Heart left ventricle (tissue), 13 donors: ENCODE measurements at regions not wholly inside any gene's neighbourhood (a gene's known extent, or its start where the extent isn't known, plus 50 kb on each side); places are given as distances from the start of the nearest gene placed in this dataset.

Source experiments
- CTCF ChIP-seq, 12 donors: fragments of 200-600 bp; sonication (generic) in 4 of 12; IDR thresholded peaks; one replicate each; pipeline versions ENCODE4 v1.5.0 to v1.8.0; 2018 to 2022; ENCODE audit warnings: antibody characterized with exemption in 12 of 12, mild to moderate bottlenecking in 5 of 12
- POLR2A ChIP-seq, 2 donors: fragments of 450-650 bp; IDR thresholded peaks; one replicate each; pipeline ENCODE4 v1.6.1; 2017; ENCODE audit warnings: antibody characterized with exemption in 2 of 2, mild to moderate bottlenecking in 2 of 2, moderate library complexity in 2 of 2
- donor health status: ischemic (EF 13 %, LVEDD 7.1; RV severe dilation, severe dysfunction).
- donor health status: DM: no; HTN: yes; CAD: no.
- donor health status: DM: no; HTN: no; CAD: no.
- donor health status: ischemic (EF 25% LVEDD 6.9; RV normal size, moderate dysfunction).
- donor health status: ischemic (EF 25% LVEDD 5.7; RV mildly dilated, moderate dysfunction).
- donor health status: ischemic (EF 35%, LVEDD 5.7; RV mildly dilated, moderate dysfunction).
- donor health status: nonischemic (EF 11% LVEDD 7.7; RV severe dilation, severe dysfunction).
- donor health status: DM: yes; HTN: yes; CAD: no.
- donor health status: PGD.
- donor health status: ischemic (EF 29% LVEDD 5.4; RV normal size, mild dysfunction).
- donor health status: nonischemic (EF 23%, LVEDD 6.1; RV moderate dilation, normal function).

GRCh38 chr1:209249280-209249670 lies 334.2 kb upstream of the CAMK1G start:
- TF ChIP-seq CTCF (IDR thresholded peaks at IDR 0.05) (no peak), POLR2A (IDR thresholded peaks at IDR 0.05) (no peak)
